Neural progenitor cell (in vitro differentiated cells): ENCODE measurements at regions not wholly inside any gene's neighbourhood (a gene's known extent, or its start where the extent isn't known, plus 50 kb on each side); places are given as distances from the start of the nearest gene placed in this dataset.

Experiments
- DNase-seq: peaks from one replicate; pipeline ENCODE4 v3.0.0-alpha.2; 2016; ENCODE audit warnings: low spot score
- H2AFZ ChIP-seq: fragments of 200-600 bp; sonication (generic); replicated peaks from 2 replicates; pipeline ENCODE4 v1.6.1; 2016; ENCODE audit warnings: antibody characterized with exemption
- H3F3A ChIP-seq: fragments of 200-600 bp; sonication (generic); 2 replicates; pipeline ENCODE4 v1.6.1; 2016; ENCODE audit warnings: antibody characterized with exemption, low read depth
- H3K27ac ChIP-seq: fragments of 200-600 bp; sonication (generic); 2 replicates; pipeline ENCODE4 v1.5.1; 2016; ENCODE audit warnings: mild to moderate bottlenecking
- H3K27me3 ChIP-seq: fragments of 200-600 bp; sonication (generic); 2 replicates; pipeline ENCODE4 v1.6.1; 2016; ENCODE audit warnings: mild to moderate bottlenecking, moderate library complexity
- H3K36me3 ChIP-seq: fragments of 200-600 bp; sonication (generic); 2 replicates; pipeline ENCODE4 v1.5.1; 2016
- H3K4me1 ChIP-seq: fragments of 200-600 bp; sonication (generic); 2 replicates; pipeline ENCODE4 v1.6.1; 2016; ENCODE audit warnings: mixed run types
- H3K4me2 ChIP-seq: fragments of 200-600 bp; sonication (generic); 2 replicates; pipeline ENCODE4 v1.6.1; 2016
- H3K4me3 ChIP-seq: fragments of 200-600 bp; sonication (generic); 2 replicates; pipeline ENCODE4 v1.5.1; 2016
- H3K79me2 ChIP-seq: fragments of 200-600 bp; sonication (generic); 2 replicates; pipeline ENCODE4 v1.6.1; 2016; ENCODE audit warnings: low read depth
- H3K9ac ChIP-seq: fragments of 200-600 bp; sonication (generic); 2 replicates; pipeline ENCODE4 v1.6.1; 2016
- H3K9me3 ChIP-seq: fragments of 200-600 bp; sonication (generic); 2 replicates; pipeline ENCODE4 v1.5.1; 2016; ENCODE audit warnings: low read depth
- H4K20me1 ChIP-seq: fragments of 200-600 bp; sonication (generic); 2 replicates; pipeline ENCODE4 v1.6.1; 2016; ENCODE audit warnings: low read depth
- H3K27ac Mint-ChIP-seq: 3 replicates; pipeline ENCODE4 v1.8.0; 2021; ENCODE audit warnings: mixed read lengths
- H3K27me3 Mint-ChIP-seq: 2 replicates; pipeline ENCODE4 v1.8.0; 2022; ENCODE audit warnings: low read depth, mild to moderate bottlenecking, inconsistent platforms, moderate library complexity, mixed read lengths; ENCODE audit not compliant: insufficient read depth
- H3K36me3 Mint-ChIP-seq: 3 replicates; pipeline ENCODE4 v1.8.0; 2021; ENCODE audit warnings: mixed read lengths
- H3K4me1 Mint-ChIP-seq: 3 replicates; pipeline ENCODE4 v1.8.0; 2021; ENCODE audit warnings: mixed read lengths
- H3K4me3 Mint-ChIP-seq: 3 replicates; pipeline ENCODE4 v1.8.0; 2021; ENCODE audit warnings: mild to moderate bottlenecking, moderate library complexity, mixed read lengths
- H3K9me3 Mint-ChIP-seq: 3 replicates; pipeline ENCODE4 v1.8.0; 2020; ENCODE audit warnings: mixed read lengths
- CTCF ChIP-seq: fragments of 200-600 bp; sonication (generic); IDR thresholded peaks from 2 replicates; pipeline ENCODE4 v1.5.1; 2017; ENCODE audit warnings: antibody characterized with exemption, mild to moderate bottlenecking
- EZH2 ChIP-seq: fragments of 200-600 bp; sonication (generic); IDR thresholded peaks from 2 replicates; pipeline ENCODE4 v1.6.1; 2017; ENCODE audit warnings: antibody characterized with exemption, mild to moderate bottlenecking, moderate library complexity
- EZH2phosphoT487 ChIP-seq: fragments of 200-600 bp; sonication (generic); IDR thresholded peaks from 2 replicates; pipeline ENCODE4 v1.6.1; 2017; ENCODE audit warnings: antibody characterized with exemption

GRCh38 chr5:107319901-107320300 is 350.8 kb downstream of the EFNA5 start:
- no peaks in the 10 kb centered on the region for H3K27me3 ChIP-seq
- no peak overlapping the region for H3K4me3 Mint-ChIP-seq
- H3K36me3 ChIP-seq = no peaks in the 10 kb centered on the region
- no peak overlapping the region for H3K4me3 ChIP-seq
- H3K27ac Mint-ChIP-seq = no peak overlapping the region
- no peak for TF ChIP-seq CTCF
- TF ChIP-seq EZH2 = no peak
- TF ChIP-seq EZH2phosphoT487 = no peak
- no peaks in the 10 kb centered on the region for H3K4me1 ChIP-seq
- no peak overlapping the region for H2AFZ ChIP-seq
- H3K4me2 ChIP-seq = no peak overlapping the region
- H3K27ac ChIP-seq = no peak overlapping the region
- no peaks in the 10 kb centered on the region for H3K36me3 Mint-ChIP-seq
- peaks cover 27% of the 10 kb centered on the region for H3K4me1 Mint-ChIP-seq
- H3K79me2 ChIP-seq = no peaks in the 10 kb centered on the region
- H3F3A ChIP-seq = no peaks in the 10 kb centered on the region
- no peaks in the 10 kb centered on the region for H3K9me3 Mint-ChIP-seq
- peaks cover 2% of the 10 kb centered on the region for H3K27me3 Mint-ChIP-seq
- H3K9me3 ChIP-seq = no peaks in the 10 kb centered on the region
- no peak overlapping the region for H3K9ac ChIP-seq
- no peak for DNase-seq
- H4K20me1 ChIP-seq = no peaks in the 10 kb centered on the region

GRCh38 chr5:107314330-107314729 is 356.4 kb downstream of the EFNA5 start:
- Histone ChIP-seq H3K4me3 (no peak overlapping the region), H3F3A (no peaks in the 10 kb centered on the region), H3K9ac (no peak overlapping the region), H3K27ac (no peak overlapping the region), H3K36me3 (no peaks in the 10 kb centered on the region), H3K9me3 (no peaks in the 10 kb centered on the region), H3K79me2 (no peaks in the 10 kb centered on the region), H2AFZ (no peak overlapping the region), H3K4me2 (no peak overlapping the region), H3K4me1 (peaks cover 7% of the 10 kb centered on the region), H3K27me3 (no peaks in the 10 kb centered on the region), H4K20me1 (no peaks in the 10 kb centered on the region)
- H3K27ac Mint-ChIP-seq = no peak overlapping the region
- peaks cover 2% of the 10 kb centered on the region for H3K27me3 Mint-ChIP-seq
- H3K36me3 Mint-ChIP-seq = no peaks in the 10 kb centered on the region
- TF ChIP-seq EZH2 (no peak), CTCF (no peak), EZH2phosphoT487 (no peak)
- H3K4me1 Mint-ChIP-seq = peaks cover 5% of the 10 kb centered on the region
- H3K9me3 Mint-ChIP-seq = no peaks in the 10 kb centered on the region
- DNase-seq = no peak
- H3K4me3 Mint-ChIP-seq = no peak overlapping the region

GRCh38 chr5:107313921-107314320 is 356.8 kb downstream of the EFNA5 start:
- Mint-ChIP-seq H3K27me3 (peaks cover 2% of the 10 kb centered on the region), H3K9me3 (no peaks in the 10 kb centered on the region), H3K27ac (no peak overlapping the region), H3K36me3 (no peaks in the 10 kb centered on the region), H3K4me3 (no peak overlapping the region), H3K4me1 (peaks cover 5% of the 10 kb centered on the region)
- no peaks in the 10 kb centered on the region for H3K27me3 ChIP-seq
- TF ChIP-seq EZH2 (no peak), CTCF (no peak), EZH2phosphoT487 (no peak)
- peaks cover 7% of the 10 kb centered on the region for H3K4me1 ChIP-seq
- no peak for DNase-seq
- no peaks in the 10 kb centered on the region for H3K79me2 ChIP-seq
- H3K36me3 ChIP-seq = no peaks in the 10 kb centered on the region
- H4K20me1 ChIP-seq = no peaks in the 10 kb centered on the region
- no peak overlapping the region for H3K9ac ChIP-seq
- no peak overlapping the region for H3K4me3 ChIP-seq
- H3K9me3 ChIP-seq = no peaks in the 10 kb centered on the region
- no peak overlapping the region for H3K27ac ChIP-seq
- no peak overlapping the region for H3K4me2 ChIP-seq
- H3F3A ChIP-seq = no peaks in the 10 kb centered on the region
- no peak overlapping the region for H2AFZ ChIP-seq
